GM18520 (cell line): ENCODE measurements at regions not wholly inside any gene's neighbourhood (a gene's known extent, or its start where the extent isn't known, plus 50 kb on each side); places are given as distances from the start of the nearest gene placed in this dataset.

Source experiments
- ATAC-seq: cut with Tn5 transposase; IDR thresholded peaks from one replicate; pipeline ENCODE4 v1.9.1; 2021; ENCODE audit not compliant: unreplicated experiment

DNA sequence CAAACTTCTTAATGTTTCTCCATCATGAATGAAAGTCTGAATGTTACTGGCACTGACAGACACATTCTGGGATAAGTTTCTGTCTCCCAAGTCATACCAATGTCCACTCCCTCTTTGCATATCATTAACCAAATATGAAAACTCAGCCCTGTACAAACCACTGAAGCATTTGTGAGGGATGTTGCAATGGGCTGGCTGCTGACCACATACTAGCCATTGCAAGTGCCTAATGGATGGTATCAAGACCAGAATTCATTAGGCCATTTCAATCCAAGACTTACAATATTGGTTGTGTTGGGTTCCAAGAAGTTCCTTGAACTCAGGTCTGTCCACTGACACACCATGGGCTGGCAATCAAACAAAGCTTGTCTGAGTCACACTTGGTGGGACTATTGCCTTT, 73.8 kb downstream of the CBLN2 start:
- no peak for ATAC-seq

DNA sequence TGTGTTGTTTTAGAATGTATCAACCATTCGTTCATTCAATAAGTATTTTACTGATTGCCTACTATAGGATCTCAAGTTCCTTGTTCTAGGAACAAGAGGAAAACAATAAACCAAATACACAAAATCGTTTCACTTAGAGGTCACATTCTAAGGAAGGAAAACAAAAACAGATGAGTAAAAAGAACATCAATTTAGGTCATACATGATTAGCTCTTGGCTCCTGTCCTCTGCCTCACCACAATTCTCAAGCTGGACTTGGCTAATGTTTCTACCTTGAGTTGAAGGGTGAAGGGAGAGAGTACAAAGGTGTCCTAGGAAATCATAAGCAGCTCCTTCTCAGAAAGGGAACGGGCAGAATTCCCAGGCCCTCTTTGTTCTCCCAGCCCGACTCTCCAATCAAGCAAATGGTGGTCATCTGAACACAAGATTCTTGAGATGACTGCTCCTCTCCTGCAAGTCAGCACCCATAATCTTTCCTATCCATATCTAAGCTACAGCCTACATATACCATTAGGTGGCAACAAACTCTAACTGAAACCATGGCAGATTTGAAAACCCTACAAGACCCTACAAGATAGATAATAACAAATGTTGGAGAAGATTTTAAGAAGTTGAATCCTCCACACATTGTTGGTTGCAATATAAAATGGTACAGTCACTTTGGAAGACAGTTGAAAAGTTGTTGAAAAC, 76.0 kb downstream of the CBLN2 start:
- ATAC-seq: no peak

DNA sequence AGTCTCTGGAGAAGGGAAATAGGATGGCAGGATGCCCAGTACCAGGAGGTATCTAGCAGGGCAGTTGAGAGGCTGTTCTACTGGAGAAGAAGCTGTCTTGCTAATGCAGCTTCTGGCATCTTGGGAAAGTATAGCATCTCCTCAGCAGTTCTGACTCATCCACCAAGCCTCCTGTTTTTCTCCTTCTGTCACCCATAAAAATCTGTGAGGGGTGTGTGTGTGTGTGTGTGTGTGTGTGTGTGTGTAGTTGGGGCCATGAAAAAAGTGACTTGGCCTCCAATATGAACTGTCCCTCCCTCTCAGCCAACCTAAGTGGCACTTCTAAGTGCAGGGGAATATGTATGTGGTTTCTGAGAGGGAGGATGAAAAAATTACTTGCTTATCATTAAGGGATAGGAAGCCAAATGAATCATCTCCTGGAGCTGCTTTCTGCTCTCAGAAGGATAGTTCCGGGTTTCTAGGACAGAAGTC, 83.9 kb downstream of the CBLN2 start:
- no peak for ATAC-seq

GRCh38 chr18:72458271-72458670, 85.9 kb downstream of the CBLN2 start:
- ATAC-seq: no peak

DNA sequence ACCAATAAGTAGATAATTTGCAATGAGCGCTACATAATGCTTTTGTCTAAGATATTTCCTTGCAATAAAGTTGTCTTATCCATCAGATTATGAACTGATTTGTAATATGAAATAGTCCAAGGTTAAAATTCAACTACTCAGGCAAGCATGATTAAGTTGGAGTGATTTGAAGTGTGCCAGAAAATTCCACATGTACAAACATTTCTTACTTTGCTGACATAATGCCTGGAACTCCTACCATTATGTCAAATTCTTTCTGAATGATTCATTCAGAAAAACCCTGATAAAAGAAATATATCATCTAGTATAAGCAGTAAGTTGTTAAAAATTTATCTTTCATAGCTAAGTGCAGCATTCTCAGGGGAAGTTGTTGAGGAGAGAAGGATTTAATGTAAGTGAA, 87.3 kb downstream of the CBLN2 start:
- ATAC-seq: no peak

DNA sequence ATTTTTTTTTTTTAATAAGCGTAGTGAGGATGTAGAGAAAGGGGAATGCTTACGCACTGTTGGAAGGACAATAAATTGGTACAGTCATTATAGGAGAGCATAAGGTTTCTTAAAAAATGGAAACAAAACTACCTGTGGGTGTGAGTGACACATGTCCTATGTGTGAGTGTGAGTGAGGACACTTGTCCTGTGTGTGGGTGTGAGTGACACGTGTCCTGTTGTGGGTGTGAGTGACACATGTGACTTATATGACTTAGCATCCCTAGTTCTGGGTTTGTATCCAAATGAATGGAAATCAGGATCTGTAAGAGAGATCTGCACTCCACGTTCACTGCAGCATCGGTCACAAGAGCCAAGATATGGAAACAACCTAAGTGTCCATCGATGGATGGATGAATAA, 91.8 kb downstream of the CBLN2 start:
- no peak for ATAC-seq

- ATAC-seq: no peak
Observed at GRCh38 chr18:72444798-72445155, 99.4 kb downstream of the CBLN2 start.

DNA sequence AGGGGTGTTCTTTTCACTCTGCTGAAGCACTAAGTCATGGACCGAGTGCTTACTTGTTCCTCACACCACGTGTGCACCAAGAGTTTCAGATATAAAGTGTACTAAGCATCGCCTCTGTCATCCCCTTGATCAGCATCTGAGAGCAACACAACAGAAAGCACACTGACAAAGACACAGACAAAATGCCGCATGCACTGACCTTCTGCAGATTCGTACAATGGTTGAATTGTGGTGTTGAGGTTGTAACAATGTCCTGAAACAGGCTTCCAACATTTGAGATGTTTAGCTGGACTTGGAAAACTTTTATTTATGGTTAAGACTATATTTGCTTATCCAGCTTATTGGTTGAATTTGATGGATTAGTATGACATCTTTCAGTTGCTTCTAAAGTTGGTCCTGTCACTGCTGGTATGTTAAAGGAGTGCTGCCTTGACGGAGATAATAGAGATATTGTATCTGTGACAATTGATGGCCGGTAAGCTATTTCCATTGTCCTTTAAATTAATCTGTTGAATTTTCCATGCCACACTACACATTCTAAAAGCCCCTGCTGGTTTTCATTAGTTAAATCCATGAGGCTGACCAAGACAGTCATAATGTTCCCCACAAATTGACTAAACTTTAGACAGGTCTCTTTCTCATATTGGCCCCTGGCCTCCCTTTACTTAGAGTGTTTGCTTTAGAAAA, 99.9 kb downstream of the CBLN2 start:
- ATAC-seq: no peak

GRCh38 chr18:72436401-72436800, 107.7 kb downstream of the CBLN2 start:
- ATAC-seq: no peak

DNA sequence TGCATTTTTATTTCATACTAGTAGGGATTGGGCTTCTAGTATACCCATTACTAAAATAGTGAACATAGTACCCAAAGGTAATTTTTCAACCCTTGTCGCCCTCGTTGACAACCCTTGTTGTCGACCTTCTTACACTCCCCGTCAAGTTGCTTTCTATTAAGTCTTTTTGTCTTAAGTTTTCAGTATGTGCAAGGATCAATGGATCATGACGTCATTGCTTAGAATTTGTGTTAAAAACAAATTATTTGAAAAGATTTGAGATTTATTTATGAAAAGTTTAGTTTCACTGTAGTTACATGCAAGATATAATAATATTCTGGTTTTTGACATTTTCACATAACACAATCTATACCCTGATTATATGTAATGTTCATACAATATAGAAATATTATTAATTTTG, 110.4 kb downstream of the CBLN2 start:
- no peak for ATAC-seq

- ATAC-seq: no peak
Observed at GRCh38 chr18:72427721-72428120, 116.4 kb downstream of the CBLN2 start.

- no peak for ATAC-seq
Observed at GRCh38 chr18:72419914-72420313, 124.2 kb downstream of the CBLN2 start.

DNA sequence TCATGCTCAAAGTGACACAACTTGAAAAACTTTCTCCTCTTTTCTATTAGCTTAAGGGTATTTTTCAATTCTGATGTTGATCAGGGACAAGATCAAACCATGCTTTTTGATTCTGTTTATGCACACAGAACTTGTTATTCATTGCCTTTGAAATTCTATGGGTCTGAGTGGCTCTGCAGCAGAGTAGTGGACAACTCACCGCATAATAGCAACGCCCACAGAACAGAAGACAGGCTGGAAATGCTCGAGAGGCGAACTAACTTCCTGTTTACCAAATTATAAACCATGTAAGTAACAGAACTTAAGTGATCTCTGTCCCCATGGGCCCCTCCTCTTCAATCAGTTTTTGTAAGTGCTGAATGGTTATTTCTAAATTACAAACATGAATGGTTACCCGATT, 131.2 kb downstream of the CBLN2 start:
- no peak for ATAC-seq

- no peak for ATAC-seq
Observed at GRCh38 chr18:72411261-72411660, 132.9 kb downstream of the CBLN2 start.

DNA sequence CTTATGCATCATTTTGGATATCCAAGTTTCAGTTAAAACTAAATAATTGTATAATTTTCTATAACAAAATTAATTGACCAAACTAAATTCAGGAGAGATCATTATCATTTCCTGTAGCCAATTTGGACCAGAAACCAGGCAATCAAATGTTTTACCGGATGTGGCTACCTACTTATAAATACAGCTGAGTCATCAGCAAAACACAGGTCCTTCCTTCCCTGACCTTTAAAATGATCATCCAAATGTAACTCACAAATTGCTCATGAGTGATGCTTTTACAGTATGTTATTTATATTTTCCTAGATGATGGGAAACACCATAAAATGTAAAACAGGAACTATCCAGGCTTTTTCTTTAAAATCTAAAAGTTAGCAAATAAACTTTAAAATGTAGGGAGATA, 133.7 kb downstream of the CBLN2 start:
- ATAC-seq: no peak

DNA sequence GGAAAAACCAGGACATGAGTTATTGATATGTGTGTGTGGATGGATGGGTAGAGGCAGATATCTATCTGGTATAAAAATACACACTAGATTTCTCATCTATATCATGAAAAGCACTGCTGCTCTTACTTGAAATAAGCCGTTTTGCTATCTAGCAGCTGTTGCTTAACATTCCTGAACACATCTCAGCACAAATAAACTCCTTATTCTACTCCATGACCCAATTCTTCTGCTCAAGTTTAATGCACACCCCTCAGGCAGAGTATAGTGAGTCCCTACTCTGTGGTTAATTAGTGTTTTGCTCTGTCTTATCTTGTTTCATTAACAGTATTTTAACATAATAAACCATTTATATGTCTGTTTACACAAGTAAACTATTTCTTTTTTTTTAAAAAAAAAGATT, 134.2 kb downstream of the CBLN2 start:
- ATAC-seq: no peak

DNA sequence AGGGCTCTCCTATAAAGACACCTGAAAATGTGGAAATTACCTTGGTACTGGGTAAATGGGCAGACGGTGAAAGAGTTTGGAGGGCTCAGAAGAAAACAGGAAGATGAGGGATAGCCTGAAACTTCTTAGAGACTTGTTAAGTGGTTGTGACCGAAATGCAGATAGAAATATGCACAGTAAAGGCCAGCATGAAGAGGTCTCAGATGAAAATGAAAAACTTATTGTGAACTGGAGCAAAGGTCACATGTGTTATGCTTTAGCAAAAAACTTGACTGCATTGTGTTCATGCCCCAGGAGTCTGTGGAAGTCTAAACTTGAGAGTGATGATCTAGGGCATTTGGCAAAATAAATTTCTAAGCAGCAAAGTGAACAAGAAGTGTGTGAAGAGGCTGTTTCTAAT, 137.1 kb downstream of the CBLN2 start:
- ATAC-seq: no peak

- no peak for ATAC-seq
Observed at GRCh38 chr18:72391951-72392350, 152.2 kb downstream of the CBLN2 start.

DNA sequence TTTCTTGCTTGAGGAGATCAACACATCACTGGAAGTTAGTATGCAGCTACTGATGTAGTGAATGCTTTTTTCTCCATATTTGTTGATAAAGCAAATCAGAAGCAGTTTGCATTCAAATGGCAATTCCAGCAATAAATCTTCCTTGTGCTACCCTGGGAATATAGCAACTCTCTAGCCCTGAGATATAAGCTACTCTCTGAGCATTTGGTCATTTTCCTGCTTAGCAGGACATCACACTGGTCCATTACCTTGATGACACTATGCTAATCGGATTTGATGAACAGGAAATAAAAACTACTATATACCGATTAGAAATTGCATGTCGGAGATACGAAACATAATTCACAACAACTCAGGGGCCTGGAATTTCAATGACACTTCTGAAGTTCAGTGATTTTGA, 152.7 kb downstream of the CBLN2 start:
- ATAC-seq: no peak

GRCh38 chr18:72378016-72378415, 166.1 kb downstream of the CBLN2 start:
- no peak for ATAC-seq

DNA sequence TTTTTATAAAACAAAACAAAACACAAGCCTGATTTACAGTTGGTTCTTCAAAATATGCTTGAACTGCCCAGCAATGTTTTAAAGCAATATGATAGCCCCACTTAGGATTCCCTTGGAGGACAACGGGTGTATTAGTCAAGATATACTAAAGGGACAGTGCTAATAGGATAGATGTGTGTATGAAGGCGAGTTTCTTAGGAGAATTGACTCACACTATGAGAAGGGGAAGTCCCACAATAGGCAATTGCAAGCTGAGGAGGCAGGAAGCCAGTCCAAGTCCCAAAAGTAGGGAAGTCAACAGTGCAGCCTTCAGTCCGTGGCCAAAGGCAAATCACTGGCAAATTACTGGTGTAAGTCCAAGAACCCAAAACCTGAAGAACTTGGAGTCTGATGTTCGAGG, 167.9 kb downstream of the CBLN2 start:
- ATAC-seq: no peak

DNA sequence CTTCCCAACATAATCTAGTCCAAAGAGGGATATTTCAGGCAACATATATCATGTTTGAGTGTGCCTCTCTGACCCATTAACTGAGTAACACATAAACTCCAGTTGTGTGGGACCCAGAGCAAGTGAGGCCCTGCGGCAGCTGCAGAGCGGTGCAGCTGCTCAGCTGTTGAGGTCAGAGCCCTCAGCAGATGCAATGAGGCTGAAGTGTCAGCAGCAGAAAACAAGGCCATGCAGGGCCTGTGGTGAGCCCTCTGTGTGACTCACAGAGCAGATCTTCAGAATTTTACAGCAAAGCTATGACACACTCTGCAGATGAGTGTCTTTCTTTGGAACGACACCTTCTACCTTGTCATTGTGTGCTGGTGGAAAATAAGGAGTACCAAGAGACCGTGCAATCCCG, 168.5 kb downstream of the CBLN2 start:
- ATAC-seq: no peak

DNA sequence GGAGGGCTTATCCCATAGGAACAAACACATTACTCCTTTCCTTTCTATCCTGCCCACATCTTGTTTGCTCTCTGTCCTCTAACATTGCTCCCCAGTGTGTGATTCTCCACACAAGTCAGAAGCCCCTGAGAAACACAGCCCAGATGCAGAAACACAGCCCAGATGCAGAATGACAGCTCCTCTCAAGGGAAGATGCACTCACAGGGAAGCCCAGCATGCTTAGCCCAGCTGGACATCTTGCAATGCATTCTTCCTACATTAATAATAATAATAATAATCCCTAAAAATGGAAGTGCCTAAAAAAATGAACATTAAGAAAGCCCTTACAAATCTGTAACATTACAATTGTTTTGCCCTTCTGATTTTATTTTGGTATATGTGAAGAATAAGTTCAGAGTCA, 172.1 kb downstream of the CBLN2 start:
- no peak for ATAC-seq
